GM18909 (cell line): ENCODE measurements at regions not wholly inside any gene's neighbourhood (a gene's known extent, or its start where the extent isn't known, plus 50 kb on each side); places are given as distances from the start of the nearest gene placed in this dataset.

Source experiments
- ATAC-seq: cut with Tn5 transposase; IDR thresholded peaks from one replicate; pipeline ENCODE4 v1.9.1; 2021; ENCODE audit warnings: mild to moderate bottlenecking; ENCODE audit not compliant: unreplicated experiment, poor library complexity

GRCh38 chr13:57036290-57036689, 104.4 kb upstream of the PRR20A start:
- no peak for ATAC-seq

GRCh38 chr13:57044910-57045309, 95.8 kb upstream of the PRR20A start:
- ATAC-seq = no peak

DNA sequence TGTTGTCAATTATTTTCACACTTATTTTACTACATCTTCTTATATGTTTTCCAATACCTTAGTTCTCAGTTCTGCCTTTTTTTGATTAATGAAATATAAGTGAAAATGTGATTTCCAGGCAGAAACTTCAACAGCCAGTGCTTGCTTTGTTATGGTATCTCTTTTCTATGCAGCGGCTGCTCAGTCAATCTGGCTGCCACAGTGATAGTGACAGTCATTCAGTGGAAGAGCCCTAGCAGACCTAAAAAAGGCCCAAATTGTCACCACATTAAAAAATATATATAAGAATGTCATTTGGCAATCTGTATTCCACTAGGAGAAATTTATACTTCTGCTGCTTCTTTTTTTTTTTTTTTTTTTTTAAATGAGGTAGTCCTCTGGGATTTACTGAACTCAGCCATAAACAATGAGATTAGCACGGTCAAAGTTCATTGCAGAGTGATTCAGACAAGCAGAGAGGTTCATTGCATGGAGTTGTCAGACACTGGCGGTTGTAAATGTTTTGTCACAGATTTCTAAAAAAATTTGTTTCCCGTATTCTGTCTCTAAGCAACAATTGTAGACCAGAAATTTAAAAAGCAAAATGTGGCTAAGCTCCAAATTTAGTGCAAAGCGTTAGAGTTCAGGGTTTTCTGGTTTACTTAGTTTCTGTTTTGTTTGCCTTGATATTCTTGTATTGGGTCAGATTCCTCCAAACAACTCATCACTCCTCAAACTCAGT, 94.7 kb upstream of the PRR20A start:
- no peak for ATAC-seq

DNA sequence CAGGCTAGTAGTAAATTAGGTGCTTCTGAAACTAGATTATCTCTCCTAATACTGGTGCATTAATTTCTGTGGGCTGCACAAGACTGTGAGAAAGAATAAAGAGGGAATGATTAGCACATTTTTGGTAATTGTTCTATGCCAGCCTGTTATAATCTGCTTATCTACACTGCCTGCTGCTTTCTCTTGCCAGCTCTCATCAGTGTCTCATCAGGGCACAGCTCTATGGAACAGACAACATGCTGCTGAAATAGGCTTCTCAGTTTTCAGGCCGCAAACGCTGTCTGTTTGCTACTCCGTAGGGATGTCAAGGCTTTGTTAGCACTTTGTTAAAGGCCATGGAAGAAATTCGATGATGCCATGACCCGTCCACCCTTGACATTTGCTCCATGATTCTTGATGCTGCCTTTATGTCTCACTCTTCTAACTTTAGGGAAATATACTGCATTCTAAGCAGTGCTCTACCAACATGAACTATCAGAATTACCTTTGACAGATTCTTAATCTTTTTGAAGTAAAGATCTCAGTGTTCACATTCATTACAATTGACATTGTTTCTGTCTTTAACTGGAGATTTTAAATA, 84.0 kb upstream of the PRR20A start:
- ATAC-seq = no peak

DNA sequence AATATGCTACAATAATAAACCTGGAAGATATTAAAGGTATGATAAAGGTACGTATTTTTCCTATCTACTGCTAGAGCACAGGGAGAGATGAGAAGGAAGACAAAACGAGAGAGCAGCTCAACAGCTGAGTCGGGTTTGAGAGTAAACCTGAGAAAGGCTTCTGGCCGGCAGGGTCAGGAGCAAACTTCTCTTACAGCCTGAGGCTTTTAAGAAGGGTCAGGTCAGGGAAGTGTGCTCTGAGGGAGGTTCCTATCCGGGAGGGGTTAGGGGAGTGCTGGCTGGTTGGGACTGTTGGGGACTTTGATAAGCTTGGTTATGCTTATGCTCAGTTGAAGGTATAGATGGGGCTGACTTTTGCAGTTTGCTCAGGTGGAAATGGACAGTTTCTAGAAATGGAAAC, 77.7 kb upstream of the PRR20A start:
- ATAC-seq = no peak

GRCh38 chr13:57073983-57074382, 66.7 kb upstream of the PRR20A start:
- ATAC-seq = no peak

GRCh38 chr13:57075588-57075987, 65.1 kb upstream of the PRR20A start:
- no peak for ATAC-seq

DNA sequence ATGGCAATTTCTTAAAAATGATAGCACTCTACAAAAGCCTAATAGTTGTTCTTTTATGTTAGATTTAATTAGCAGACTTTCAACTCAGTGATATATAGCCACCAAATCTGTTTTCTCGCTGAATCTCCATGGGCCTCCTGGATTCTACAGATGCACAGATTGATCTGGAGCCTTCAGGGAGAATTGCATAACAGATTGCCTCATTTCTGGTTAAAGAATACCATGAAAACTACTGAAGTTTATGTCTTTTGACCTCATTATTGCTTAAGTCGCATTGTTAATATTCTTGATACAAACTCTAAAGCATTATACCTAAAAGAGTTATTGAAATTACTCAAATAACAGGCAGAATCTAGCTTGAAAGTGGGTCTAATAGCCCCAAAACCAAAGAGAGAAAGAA, 53.7 kb upstream of the PRR20A start:
- ATAC-seq = no peak
